ENCODE measurements at regions not wholly inside any gene's neighbourhood (a gene's known extent, or its start where the extent isn't known, plus 50 kb on each side); places are given as distances from the start of the nearest gene placed in this dataset.

GRCh38 chr1:29949676-29950075, 713.4 kb downstream of the PTPRU start:
- FAIRE-seq (no peak), DNase-seq (ENCODE audit: insufficient read length, low spot score) (no peak)
- TF ChIP-seq POU2F2 (IDR thresholded peaks at IDR 0.05; ENCODE audit: low read depth, low read length) (no peak), POLR2AphosphoS5 (IDR thresholded peaks at IDR 0.05; ENCODE audit: low read depth, low read length) (no peak), POLR2A (IDR thresholded peaks at IDR 0.05; ENCODE audit: low read depth, low read length) (no peak), SPI1 (IDR thresholded peaks at IDR 0.05; ENCODE audit: low read depth, low read length) (no peak), TAF1 (IDR thresholded peaks at IDR 0.05; ENCODE audit: low read depth, low read length) (no peak), PAX5 (IDR thresholded peaks at IDR 0.05; ENCODE audit: insufficient read depth, low read length, severe bottlenecking) (no peak)

DNA sequence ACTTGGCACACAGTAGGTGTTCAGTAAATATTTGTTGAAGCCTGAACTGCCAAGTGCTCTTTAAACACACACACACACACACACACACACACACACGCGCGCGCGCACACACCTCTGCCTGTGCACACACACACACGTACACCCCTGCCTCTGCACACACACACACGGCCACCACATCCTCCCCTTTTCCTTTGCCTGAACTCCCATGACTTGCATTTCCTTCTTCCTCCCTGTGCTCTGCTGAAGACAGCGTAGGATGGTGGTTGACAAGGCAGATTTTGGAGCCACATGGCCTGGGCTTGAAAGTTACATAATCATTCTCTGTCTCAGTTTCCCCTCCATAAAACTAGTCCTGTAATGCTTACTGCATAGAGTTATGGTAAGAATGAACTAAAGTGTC, 712.3 kb downstream of the PTPRU start:
- FAIRE-seq (no peak), DNase-seq (ENCODE audit: insufficient read length, low spot score) (no peak)
- TF ChIP-seq POLR2AphosphoS5 (IDR thresholded peaks at IDR 0.05; ENCODE audit: low read depth, low read length) (no peak), TAF1 (IDR thresholded peaks at IDR 0.05; ENCODE audit: low read depth, low read length) (no peak), POLR2A (IDR thresholded peaks at IDR 0.05; ENCODE audit: low read depth, low read length) (no peak), POU2F2 (IDR thresholded peaks at IDR 0.05; ENCODE audit: low read depth, low read length) (no peak), PAX5 (IDR thresholded peaks at IDR 0.05; ENCODE audit: insufficient read depth, low read length, severe bottlenecking) (no peak), SPI1 (IDR thresholded peaks at IDR 0.05; ENCODE audit: low read depth, low read length) (no peak)

DNA sequence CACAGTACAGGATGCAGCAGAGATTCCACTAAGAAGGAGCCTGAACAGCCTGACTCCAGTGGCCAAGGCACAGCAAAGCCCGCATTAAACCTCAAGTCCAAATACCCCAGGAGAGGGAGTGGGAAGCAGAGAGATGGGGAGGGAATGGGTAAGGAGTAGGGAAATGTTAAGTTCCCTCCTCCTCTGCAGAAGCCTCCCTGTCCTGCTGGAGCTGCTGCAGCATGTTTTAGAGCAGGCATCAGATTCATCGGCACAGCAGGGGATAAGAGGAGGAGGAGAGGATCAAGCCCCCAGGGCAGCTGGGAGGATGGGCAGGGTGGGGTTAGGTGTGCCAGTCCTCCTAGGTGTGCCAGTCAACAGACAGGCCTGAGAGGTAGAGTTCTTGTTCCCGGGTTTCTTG, 709.7 kb downstream of the PTPRU start:
- DNase-seq (ENCODE audit: insufficient read length, low spot score), result no peak
- TF ChIP-seq PAX5 (IDR thresholded peaks at IDR 0.05; ENCODE audit: insufficient read depth, low read length, severe bottlenecking) (no peak), SPI1 (IDR thresholded peaks at IDR 0.05; ENCODE audit: low read depth, low read length) (no peak), POLR2A (IDR thresholded peaks at IDR 0.05; ENCODE audit: low read depth, low read length) (no peak)
- no peak for FAIRE-seq

DNA sequence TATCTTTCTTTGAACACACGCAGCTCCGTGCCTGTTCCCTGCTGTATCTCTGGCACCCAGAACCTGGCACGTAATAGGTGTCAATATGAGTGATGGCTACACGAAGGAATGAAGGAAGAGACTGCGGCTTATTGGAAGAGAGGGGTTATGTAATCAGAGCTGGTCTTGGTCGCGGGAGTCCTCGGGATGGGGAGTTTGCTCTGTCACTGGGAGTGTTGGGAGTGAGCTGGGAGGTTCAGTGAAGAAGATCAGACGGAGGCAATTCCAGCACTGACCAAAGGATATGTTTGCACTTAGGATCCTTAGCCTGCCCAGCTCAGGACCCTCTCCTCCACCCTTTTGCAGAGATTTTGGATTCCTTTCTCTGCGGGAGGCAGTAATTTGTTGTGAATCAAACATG, 709.1 kb downstream of the PTPRU start:
- FAIRE-seq (no peak), DNase-seq (ENCODE audit: insufficient read length, low spot score) (no peak)
- TF ChIP-seq POLR2A (IDR thresholded peaks at IDR 0.05; ENCODE audit: low read depth, low read length), result no peak
- no peak for TF ChIP-seq PAX5 (IDR thresholded peaks at IDR 0.05; ENCODE audit: insufficient read depth, low read length, severe bottlenecking)
- no peak for TF ChIP-seq POU2F2 (IDR thresholded peaks at IDR 0.05; ENCODE audit: low read depth, low read length)
- no peak for TF ChIP-seq SPI1 (IDR thresholded peaks at IDR 0.05; ENCODE audit: low read depth, low read length)
- TF ChIP-seq POLR2AphosphoS5 (IDR thresholded peaks at IDR 0.05; ENCODE audit: low read depth, low read length), result no peak
- no peak for TF ChIP-seq TAF1 (IDR thresholded peaks at IDR 0.05; ENCODE audit: low read depth, low read length)

DNA sequence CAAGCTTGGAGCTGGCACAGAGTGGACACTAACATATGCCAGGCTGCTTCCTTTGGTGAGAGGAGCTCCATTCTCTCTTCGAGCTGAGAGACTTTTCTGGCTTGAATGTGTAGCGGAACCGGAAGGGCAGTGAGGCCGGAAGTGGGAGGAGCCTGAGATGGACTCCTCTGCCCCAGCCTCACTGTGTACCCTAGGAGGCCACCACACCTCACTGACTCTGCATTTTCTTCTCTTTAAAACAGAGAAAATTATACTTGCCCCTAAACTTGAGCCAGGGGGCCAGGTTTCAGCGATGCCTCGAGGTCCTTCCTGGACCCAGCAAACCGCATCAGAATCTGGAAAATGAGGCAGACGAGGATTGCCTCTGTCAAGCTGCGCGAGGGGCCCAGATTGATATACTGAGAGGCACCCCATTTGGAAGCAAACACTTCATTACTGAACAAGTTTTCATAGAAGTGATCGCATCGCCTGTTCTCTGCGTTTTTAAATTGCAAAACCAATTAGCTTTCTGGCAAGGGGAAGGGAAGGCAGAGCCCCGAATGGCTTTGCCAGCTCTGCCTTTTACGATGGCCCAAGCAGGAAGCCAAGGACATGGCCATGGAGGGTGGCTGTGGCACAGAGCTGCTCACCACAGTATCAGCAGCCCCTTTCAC, 708.1 kb downstream of the PTPRU start:
- FAIRE-seq (no peak), DNase-seq (ENCODE audit: insufficient read length, low spot score) (no peak)
- no peak for TF ChIP-seq POU2F2 (IDR thresholded peaks at IDR 0.05; ENCODE audit: low read depth, low read length)
- no peak for TF ChIP-seq SPI1 (IDR thresholded peaks at IDR 0.05; ENCODE audit: low read depth, low read length)
- TF ChIP-seq POLR2A (IDR thresholded peaks at IDR 0.05; ENCODE audit: low read depth, low read length), result no peak
- TF ChIP-seq POLR2AphosphoS5 (IDR thresholded peaks at IDR 0.05; ENCODE audit: low read depth, low read length), result no peak
- no peak for TF ChIP-seq TAF1 (IDR thresholded peaks at IDR 0.05; ENCODE audit: low read depth, low read length)
- no peak for TF ChIP-seq PAX5 (IDR thresholded peaks at IDR 0.05; ENCODE audit: insufficient read depth, low read length, severe bottlenecking)

DNA sequence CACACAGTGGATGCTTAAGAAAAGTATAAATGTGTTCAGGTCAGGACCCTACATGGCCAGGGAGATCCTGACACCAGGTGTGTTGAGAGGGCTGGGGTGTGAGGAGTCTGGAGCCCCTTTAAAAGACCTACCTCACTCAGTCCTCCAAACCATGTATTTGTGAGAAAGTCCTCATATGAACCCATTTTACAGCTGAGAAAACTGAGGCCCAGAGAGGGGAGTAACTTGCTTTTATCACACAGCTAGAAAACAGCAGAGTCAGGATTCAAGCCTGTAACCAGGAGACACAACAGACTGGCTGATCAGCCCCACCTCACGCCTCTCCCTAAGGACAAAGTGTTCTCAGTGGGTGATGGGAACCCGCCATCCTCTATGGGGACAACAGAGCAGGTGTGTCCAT, 706.7 kb downstream of the PTPRU start:
- DNase-seq (ENCODE audit: insufficient read length, low spot score), result no peak
- FAIRE-seq, result no peak
- no peak for TF ChIP-seq POU2F2 (IDR thresholded peaks at IDR 0.05; ENCODE audit: low read depth, low read length)
- no peak for TF ChIP-seq PAX5 (IDR thresholded peaks at IDR 0.05; ENCODE audit: insufficient read depth, low read length, severe bottlenecking)
- TF ChIP-seq SPI1 (IDR thresholded peaks at IDR 0.05; ENCODE audit: low read depth, low read length), result no peak
- TF ChIP-seq POLR2A (IDR thresholded peaks at IDR 0.05; ENCODE audit: low read depth, low read length), result no peak
- TF ChIP-seq POLR2AphosphoS5 (IDR thresholded peaks at IDR 0.05; ENCODE audit: low read depth, low read length), result no peak
- TF ChIP-seq TAF1 (IDR thresholded peaks at IDR 0.05; ENCODE audit: low read depth, low read length), result no peak

- no peak for TF ChIP-seq POU2F2 (IDR thresholded peaks at IDR 0.05; ENCODE audit: low read depth, low read length)
- no peak for TF ChIP-seq PAX5 (IDR thresholded peaks at IDR 0.05; ENCODE audit: insufficient read depth, low read length, severe bottlenecking)
- TF ChIP-seq SPI1 (IDR thresholded peaks at IDR 0.05; ENCODE audit: low read depth, low read length), result no peak
- TF ChIP-seq POLR2A (IDR thresholded peaks at IDR 0.05; ENCODE audit: low read depth, low read length), result no peak
- no peak for TF ChIP-seq POLR2AphosphoS5 (IDR thresholded peaks at IDR 0.05; ENCODE audit: low read depth, low read length)
- no peak for FAIRE-seq
- no peak for DNase-seq (ENCODE audit: insufficient read length, low spot score)
Measured at GRCh38 chr1:29939079-29939478, 702.8 kb downstream of the PTPRU start.

DNA sequence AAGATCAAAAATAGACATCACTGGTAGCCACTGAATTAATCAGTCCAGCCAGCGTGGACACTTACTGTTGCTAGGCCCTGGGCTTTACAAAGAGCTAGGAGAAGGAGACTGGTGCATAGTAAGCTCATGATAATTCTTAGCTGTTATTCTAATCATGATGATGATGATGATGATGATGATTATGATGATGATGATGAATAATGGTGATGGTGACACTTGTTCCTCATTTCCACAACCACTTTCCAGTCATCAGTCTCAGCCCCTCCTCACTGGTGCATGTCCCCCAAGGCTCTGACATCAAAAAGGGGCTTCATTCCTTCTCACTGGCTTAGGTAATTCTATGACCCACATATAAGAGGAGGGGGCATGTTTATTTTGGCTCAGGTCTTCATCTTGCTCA, 701.0 kb downstream of the PTPRU start:
- no peak for TF ChIP-seq PAX5 (IDR thresholded peaks at IDR 0.05; ENCODE audit: insufficient read depth, low read length, severe bottlenecking)
- TF ChIP-seq POLR2A (IDR thresholded peaks at IDR 0.05; ENCODE audit: low read depth, low read length), result no peak
- no peak for TF ChIP-seq POU2F2 (IDR thresholded peaks at IDR 0.05; ENCODE audit: low read depth, low read length)
- no peak for TF ChIP-seq SPI1 (IDR thresholded peaks at IDR 0.05; ENCODE audit: low read depth, low read length)
- TF ChIP-seq POLR2AphosphoS5 (IDR thresholded peaks at IDR 0.05; ENCODE audit: low read depth, low read length), result no peak
- DNase-seq (ENCODE audit: insufficient read length, low spot score) (no peak), FAIRE-seq (no peak)

DNA sequence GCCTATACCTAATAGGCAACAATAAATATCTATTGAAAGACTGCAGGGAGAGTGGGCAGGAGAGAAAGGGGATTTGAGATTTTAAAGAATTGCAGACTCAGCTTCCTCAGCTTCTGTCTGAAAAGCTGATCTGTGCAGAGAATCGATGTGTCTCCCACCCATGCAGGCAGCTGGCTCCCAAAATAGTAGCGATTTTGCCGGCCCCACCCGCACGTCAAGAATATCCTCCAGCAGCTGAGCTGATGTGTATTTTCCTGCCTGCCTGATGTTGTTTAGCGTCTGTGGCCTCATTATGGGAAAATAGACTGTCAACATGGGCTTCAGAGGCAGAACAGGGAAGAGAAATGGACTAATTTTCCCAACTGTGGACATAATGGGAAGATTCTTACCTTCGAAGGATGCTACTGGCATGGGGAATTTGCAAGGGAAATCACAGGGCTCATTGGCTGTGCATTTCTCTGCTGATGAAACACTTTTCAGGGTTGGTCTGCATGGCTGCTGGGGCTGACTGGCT, 699.8 kb downstream of the PTPRU start:
- TF ChIP-seq POLR2A (IDR thresholded peaks at IDR 0.05; ENCODE audit: low read depth, low read length) (no peak), POU2F2 (IDR thresholded peaks at IDR 0.05; ENCODE audit: low read depth, low read length) (no peak), TAF1 (IDR thresholded peaks at IDR 0.05; ENCODE audit: low read depth, low read length) (no peak), POLR2AphosphoS5 (IDR thresholded peaks at IDR 0.05; ENCODE audit: low read depth, low read length) (no peak), PAX5 (IDR thresholded peaks at IDR 0.05; ENCODE audit: insufficient read depth, low read length, severe bottlenecking) (no peak), SPI1 (IDR thresholded peaks at IDR 0.05; ENCODE audit: low read depth, low read length) (no peak)
- FAIRE-seq, result no peak

DNA sequence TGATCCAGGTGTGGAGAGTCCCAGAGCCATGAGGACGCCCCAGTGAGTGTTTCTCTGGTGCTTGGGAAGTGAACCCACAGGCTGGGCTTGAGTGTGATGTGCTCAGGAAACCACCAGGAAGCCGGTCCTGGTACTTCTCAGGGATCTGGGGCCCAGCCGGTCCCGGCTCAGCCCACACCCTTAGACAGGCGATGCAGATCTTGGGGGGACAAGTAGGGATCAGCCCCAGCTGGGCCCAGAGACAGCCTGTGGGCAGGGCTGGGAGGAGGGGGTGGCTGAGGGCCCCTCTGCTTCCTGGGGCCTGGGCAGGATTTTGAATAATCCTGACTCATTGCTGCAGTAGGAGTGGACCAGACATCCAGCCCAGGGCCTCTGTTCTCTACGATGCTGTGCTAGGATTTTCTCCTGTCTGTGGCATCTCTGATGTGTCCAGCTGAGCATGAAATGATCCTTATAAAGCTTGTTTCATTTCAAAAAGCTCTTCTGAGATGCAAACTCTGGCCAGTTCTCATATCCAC, 698.0 kb downstream of the PTPRU start:
- FAIRE-seq (no peak), DNase-seq (ENCODE audit: insufficient read length, low spot score) (no peak)
- TF ChIP-seq PAX5 (IDR thresholded peaks at IDR 0.05; ENCODE audit: insufficient read depth, low read length, severe bottlenecking), result no peak

More for the DNA sequence above, 699.8 kb downstream of the PTPRU start:
- no peak for DNase-seq (ENCODE audit: insufficient read length, low spot score)
